ENCODE measurements at regions not wholly inside any gene's neighbourhood (a gene's known extent, or its start where the extent isn't known, plus 50 kb on each side); places are given as distances from the start of the nearest gene placed in this dataset.

- ATAC-seq (no peak), DNase-seq (ENCODE audit: low spot score in 2 of 2) (no peak)
- no peaks in the 10 kb centered on the region for H3K36me3 Mint-ChIP-seq
- H3K27ac Mint-ChIP-seq, result no peak overlapping the region
- peaks cover 21 to 38% of the 10 kb centered on the region in 2 donors for H3K9me3 Mint-ChIP-seq
Observed at GRCh38 chr3:21801631-21802030, 50.6 kb upstream of the ZNF385D start.

DNA sequence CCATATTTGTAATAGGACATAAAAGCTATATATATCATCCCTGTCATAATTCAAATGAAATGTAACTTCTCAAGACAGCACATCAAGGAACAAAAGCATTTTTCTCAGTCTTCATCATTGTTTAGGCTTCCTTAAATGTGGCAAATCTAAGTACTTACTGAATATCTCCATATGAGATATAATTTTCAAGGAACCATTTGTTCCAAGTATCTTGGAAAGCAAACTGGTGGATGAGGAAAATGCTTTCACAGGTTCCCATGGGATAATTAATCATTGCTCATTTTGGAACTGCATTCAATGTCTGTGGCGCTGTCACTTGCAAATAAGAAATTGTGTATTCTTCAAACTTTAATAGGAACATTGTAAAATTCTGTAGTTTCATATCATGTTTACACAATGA is 52.6 kb upstream of the ZNF385D start:
- H3K27ac Mint-ChIP-seq, result no peak overlapping the region
- DNase-seq (ENCODE audit: low spot score in 2 of 2), result no peak
- H3K9me3 Mint-ChIP-seq, result peaks cover 17 to 27% of the 10 kb centered on the region in 2 donors
- ATAC-seq, result no peak
- H3K36me3 Mint-ChIP-seq, result no peaks in the 10 kb centered on the region

GRCh38 chr3:21804330-21804729 is 53.3 kb upstream of the ZNF385D start:
- no peak for DNase-seq (ENCODE audit: low spot score in 2 of 2)

DNA sequence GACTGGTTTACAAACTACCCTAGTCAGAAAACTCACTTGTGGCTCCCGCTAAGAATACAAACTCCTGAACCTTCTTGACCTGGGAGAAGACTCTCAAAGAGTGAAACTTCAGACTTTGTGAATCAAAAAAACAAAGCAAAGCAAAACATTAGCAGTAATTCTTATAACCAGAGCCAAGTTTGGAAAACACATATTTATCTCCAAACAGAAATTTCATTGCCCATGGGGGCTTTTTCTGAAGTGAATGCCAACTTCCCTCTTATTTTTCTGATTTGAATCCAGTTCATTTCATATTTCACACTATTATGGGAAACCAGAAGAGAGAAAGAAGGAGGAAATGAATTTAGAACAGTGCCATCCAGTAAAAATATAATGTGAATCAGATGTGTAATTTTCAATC is 55.7 kb upstream of the ZNF385D start:
- no peak for ATAC-seq
- no peaks in the 10 kb centered on the region for H3K36me3 Mint-ChIP-seq

More at GRCh38 chr3:21804330-21804729, 53.3 kb upstream of the ZNF385D start:
- no peak overlapping the region for H3K27ac Mint-ChIP-seq
- ATAC-seq, result no peak
- H3K9me3 Mint-ChIP-seq, result peaks cover 13 to 21% of the 10 kb centered on the region in 2 donors
- H3K36me3 Mint-ChIP-seq, result no peaks in the 10 kb centered on the region

GRCh38 chr3:21825684-21826083 is 74.7 kb upstream of the ZNF385D start:
- H3K36me3 Mint-ChIP-seq, result peaks cover 0 to 3% of the 10 kb centered on the region in 2 donors
- peaks cover 13 to 24% of the 10 kb centered on the region in 2 donors for H3K9me3 Mint-ChIP-seq
- ATAC-seq, result no peak
- no peak overlapping the region for H3K27ac Mint-ChIP-seq
- no peak for DNase-seq (ENCODE audit: low spot score in 2 of 2)

More for the DNA sequence above, 55.7 kb upstream of the ZNF385D start:
- H3K9me3 Mint-ChIP-seq, result peaks cover 5 to 10% of the 10 kb centered on the region in 2 donors
- no peak for DNase-seq (ENCODE audit: low spot score in 2 of 2)
- H3K27ac Mint-ChIP-seq, result no peak overlapping the region

GRCh38 chr3:21826416-21826815 is 75.4 kb upstream of the ZNF385D start:
- H3K36me3 Mint-ChIP-seq, result peaks cover 0 to 4% of the 10 kb centered on the region in 2 donors
- peaks cover 14 to 25% of the 10 kb centered on the region in 2 donors for H3K9me3 Mint-ChIP-seq
- no peak for DNase-seq (ENCODE audit: low spot score in 2 of 2)
- ATAC-seq, result no peak
- no peak overlapping the region for H3K27ac Mint-ChIP-seq

GRCh38 chr3:21830541-21830940 is 79.5 kb upstream of the ZNF385D start:
- Mint-ChIP-seq H3K9me3 (peaks cover 10 to 25% of the 10 kb centered on the region in 2 donors), H3K27ac (no peak overlapping the region), H3K36me3 (peaks cover 0 to 4% of the 10 kb centered on the region in 2 donors)
- DNase-seq (ENCODE audit: low spot score in 2 of 2) (no peak), ATAC-seq (no peak)

- Mint-ChIP-seq H3K9me3 (peaks cover 4 to 18% of the 10 kb centered on the region in 2 donors), H3K27ac (no peak overlapping the region), H3K36me3 (peaks cover 0 to 4% of the 10 kb centered on the region in 2 donors)
- no peak for ATAC-seq
- no peak for DNase-seq (ENCODE audit: low spot score in 2 of 2)
Observed at GRCh38 chr3:21835264-21835663, 84.3 kb upstream of the ZNF385D start.

DNA sequence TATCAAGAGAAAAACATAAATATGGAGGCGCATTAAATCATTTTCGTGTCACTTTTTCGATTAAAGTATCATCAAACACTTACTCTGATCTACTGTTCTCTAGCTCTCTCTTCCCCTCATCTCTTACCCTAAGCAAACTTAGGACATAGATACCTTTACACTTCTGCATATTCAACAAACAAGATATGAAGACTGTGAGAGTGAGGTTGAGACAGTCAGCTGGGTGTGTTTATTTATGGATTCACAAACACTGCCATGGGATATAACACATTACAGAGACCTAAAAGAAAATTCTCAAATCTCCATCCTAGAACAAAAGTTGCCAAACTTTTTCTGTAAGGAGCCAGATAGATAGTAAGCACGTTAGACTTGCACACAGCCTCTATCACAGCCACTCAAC is 85.2 kb upstream of the ZNF385D start:
- no peak for ATAC-seq
- Mint-ChIP-seq H3K36me3 (no peaks in the 10 kb centered on the region), H3K27ac (no peak overlapping the region), H3K9me3 (peaks cover 0 to 13% of the 10 kb centered on the region in 2 donors)
- no peak for DNase-seq (ENCODE audit: low spot score in 2 of 2)

GRCh38 chr3:21839176-21839575 is 88.2 kb upstream of the ZNF385D start:
- Mint-ChIP-seq H3K9me3 (peaks cover 0 to 13% of the 10 kb centered on the region in 2 donors), H3K36me3 (no peaks in the 10 kb centered on the region), H3K27ac (no peak overlapping the region)
- no peak for DNase-seq (ENCODE audit: low spot score in 2 of 2)
- ATAC-seq, result no peak

DNA sequence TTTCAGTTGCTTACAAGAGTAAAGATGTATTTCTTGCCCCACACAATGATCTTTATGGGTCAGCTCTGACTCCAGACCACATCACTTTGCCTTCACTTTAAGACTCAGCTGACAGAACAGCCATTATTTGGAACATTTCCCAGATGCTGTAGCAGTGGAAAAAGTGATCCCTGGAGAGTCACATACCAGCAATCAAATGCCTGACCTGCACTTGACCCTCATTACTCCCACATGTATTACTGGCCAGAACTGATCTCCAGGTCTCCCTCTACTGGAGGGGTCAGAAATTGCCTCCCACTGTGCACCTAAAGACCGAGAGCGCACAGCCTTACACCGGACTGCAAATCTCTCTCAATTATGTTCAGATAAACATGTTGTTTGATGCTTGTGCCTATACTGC is 88.6 kb upstream of the ZNF385D start:
- DNase-seq (ENCODE audit: low spot score in 2 of 2) (no peak), ATAC-seq (no peak)
- Mint-ChIP-seq H3K27ac (no peak overlapping the region), H3K9me3 (peaks cover 0 to 13% of the 10 kb centered on the region in 2 donors), H3K36me3 (no peaks in the 10 kb centered on the region)

DNA sequence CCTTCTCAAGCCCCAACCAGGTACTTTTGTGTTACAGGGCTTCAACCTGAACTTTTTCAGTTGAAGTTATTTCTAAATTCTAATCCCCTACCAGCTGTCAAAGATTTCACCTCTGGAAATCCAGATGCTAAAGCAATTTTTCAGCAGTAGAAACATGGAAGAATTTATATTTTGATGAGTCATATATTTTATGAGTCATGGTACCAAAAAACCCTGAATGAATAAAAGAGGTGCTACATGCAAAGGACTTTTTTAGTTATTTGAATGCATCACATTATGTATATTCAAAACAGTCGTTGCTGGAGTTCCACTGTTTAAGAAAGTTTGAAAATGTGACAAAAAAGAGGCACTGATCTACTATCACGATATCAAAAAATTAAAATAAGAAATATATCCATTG is 96.0 kb upstream of the ZNF385D start:
- H3K27ac Mint-ChIP-seq, result no peak overlapping the region
- DNase-seq (ENCODE audit: low spot score in 2 of 2) (no peak), ATAC-seq (no peak)
- peaks cover 0 to 4% of the 10 kb centered on the region in 2 donors for H3K9me3 Mint-ChIP-seq
- H3K36me3 Mint-ChIP-seq, result no peaks in the 10 kb centered on the region

DNA sequence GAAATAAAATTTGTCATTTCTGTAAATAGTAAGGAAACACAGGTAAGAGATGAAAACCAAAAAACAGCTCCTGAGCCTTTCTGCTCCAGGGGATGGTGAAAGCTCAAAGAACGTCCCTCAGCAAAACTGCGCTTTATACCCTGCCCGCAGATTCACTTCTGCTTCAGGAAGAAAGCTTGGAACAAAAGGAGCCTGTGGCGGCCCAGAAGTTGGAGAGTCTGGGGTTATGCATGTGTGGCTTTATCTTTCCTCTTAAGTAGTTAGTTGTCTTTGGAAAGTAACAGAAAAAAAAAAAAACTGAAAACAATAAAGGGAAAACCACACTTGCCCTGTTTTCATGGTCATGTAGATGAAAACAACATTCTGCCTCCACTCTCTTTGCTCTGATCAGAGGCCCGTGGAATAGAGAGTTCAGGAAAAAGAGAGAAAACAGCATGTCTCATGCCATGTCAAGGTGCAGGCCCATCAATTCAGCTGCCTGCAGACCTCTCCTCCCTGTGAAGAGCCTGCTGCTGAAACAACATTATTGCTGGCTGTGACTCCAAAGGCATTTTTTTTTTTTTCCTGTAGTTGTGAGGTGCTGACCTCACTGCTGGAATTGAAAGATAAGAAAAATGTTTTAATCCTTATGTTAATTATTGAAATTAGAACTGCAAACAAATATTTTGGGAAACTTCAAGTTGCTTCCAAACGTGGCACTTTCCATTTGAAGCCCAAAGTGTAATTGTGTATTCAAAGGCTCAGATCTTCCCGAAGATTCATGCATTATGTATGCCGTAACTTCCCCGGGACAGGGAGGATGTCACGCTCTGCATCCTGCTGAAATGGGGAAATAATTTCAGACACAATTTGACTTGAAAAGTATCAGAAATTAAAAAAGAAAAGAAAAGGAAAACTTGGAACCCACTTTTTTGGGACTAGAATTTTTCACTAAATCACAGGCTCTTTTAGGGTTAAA is 108.4 kb upstream of the ZNF385D start:
- Mint-ChIP-seq H3K27ac (no peak overlapping the region), H3K9me3 (peaks cover 6 to 25% of the 10 kb centered on the region in 2 donors), H3K36me3 (peaks cover 0 to 8% of the 10 kb centered on the region in 2 donors)
- no peak for ATAC-seq
- DNase-seq (ENCODE audit: low spot score in 2 of 2), result no peak

GRCh38 chr3:21860082-21860475 is 109.1 kb upstream of the ZNF385D start:
- Mint-ChIP-seq H3K36me3 (peaks cover 0 to 8% of the 10 kb centered on the region in 2 donors), H3K27ac (no peak overlapping the region), H3K9me3 (peaks cover 6 to 23% of the 10 kb centered on the region in 2 donors)
- DNase-seq (ENCODE audit: low spot score in 2 of 2) (no peak), ATAC-seq (no peak)

- H3K27ac Mint-ChIP-seq, result no peak overlapping the region
- peaks cover 0 to 8% of the 10 kb centered on the region in 2 donors for H3K36me3 Mint-ChIP-seq
- DNase-seq (ENCODE audit: low spot score in 2 of 2) (no peak), ATAC-seq (no peak)
- H3K9me3 Mint-ChIP-seq, result peaks cover 6 to 18% of the 10 kb centered on the region in 2 donors
Observed at GRCh38 chr3:21860657-21861056, 109.6 kb upstream of the ZNF385D start.

DNA sequence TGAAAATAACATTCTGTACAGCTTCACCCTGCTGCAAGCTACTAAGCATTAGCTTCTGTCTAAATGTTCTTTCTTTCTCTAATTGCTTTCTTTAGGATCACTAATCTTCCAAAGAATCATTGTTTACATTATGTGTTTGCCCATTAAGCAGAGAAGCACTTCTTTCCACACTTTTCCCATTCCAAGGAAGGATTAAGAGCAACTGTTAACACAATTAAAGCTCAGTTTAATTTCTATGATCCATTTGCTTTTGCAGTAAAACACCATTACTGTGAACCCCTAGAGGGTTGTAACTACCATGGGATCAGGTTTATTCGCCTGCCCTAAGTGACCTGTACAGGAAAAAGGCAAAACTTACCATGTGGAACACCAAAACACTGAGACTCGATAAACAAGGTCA is 125.8 kb upstream of the ZNF385D start:
- peaks cover 6 to 26% of the 10 kb centered on the region in 2 donors for H3K9me3 Mint-ChIP-seq
- H3K36me3 Mint-ChIP-seq, result peaks cover 0 to 5% of the 10 kb centered on the region in 2 donors
- ATAC-seq (no peak), DNase-seq (ENCODE audit: low spot score in 2 of 2) (no peak)
- no peak overlapping the region for H3K27ac Mint-ChIP-seq

DNA sequence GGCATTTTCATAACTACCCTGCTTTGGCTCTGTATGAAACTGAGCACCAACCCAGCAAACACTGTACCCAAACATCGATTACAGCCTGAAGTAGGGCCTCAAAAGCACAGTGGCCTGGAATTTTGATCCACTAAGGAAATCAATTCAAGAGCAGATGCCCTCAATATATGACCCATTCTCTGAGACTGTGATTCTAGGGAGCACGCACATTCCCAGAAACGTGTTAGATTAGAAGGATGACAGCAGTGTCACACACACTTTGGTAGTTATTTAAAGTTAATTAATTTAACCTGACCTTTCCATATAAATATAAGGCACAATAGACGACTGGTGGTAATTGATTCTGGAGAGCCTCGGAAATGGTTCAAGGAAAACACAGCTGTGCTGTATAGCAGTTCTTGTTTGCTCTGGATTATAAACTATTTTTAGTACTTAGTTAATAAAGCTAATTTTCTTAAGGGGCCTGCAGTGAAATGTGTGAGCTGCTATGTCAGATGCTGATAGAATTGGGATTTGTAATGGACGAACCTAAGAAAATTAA is 126.3 kb upstream of the ZNF385D start:
- DNase-seq (ENCODE audit: low spot score in 2 of 2) (no peak), ATAC-seq (no peak)
- peaks cover 6 to 26% of the 10 kb centered on the region in 2 donors for H3K9me3 Mint-ChIP-seq
- peaks cover 0 to 5% of the 10 kb centered on the region in 2 donors for H3K36me3 Mint-ChIP-seq
- H3K27ac Mint-ChIP-seq, result no peak overlapping the region

Data from activated naive CD4-positive, alpha-beta T cell treated with anti-CD3 and anti-CD28 coated beads, Interleukin-2, amount 50 U/mL, for 72 hours (primary cell).